MCF 10A (cell line): ENCODE measurements at regions not wholly inside any gene's neighbourhood (a gene's known extent, or its start where the extent isn't known, plus 50 kb on each side); places are given as distances from the start of the nearest gene placed in this dataset.

Experiments used
- BruUV-seq: library from RNA; stranded (reverse); fragments of 400-500 nt; replicated peaks from 2 replicates; lab custom pipeline; 2021; lab: Mats Ljungman, UMichigan
- CTCF ChIA-PET: fragments of 300-600 bp; sonication (Branson Sonifier 250); formaldehyde crosslinking; extraction: SDS; loops from one replicate; lab custom pipeline; 2021; ENCODE audit warnings: antibody characterized with exemption, inconsistent platforms; lab: Yijun Ruan, JAX
- POLR2A ChIA-PET: fragments of 300-600, 350-650 bp; sonication (Branson Sonifier 250); formaldehyde crosslinking; extraction: SDS; loops from one replicate; lab custom pipeline; 2020; ENCODE audit warnings: antibody characterized with exemption, inconsistent platforms; lab: Yijun Ruan, JAX
- DNase-seq: peaks from one replicate; pipeline ENCODE4 v3.0.0-alpha.2; 2018; ENCODE audit not compliant: unreplicated experiment
- H3K27ac Mint-ChIP-seq: one replicate; pipeline ENCODE4 v1.8.0; 2022; ENCODE audit warnings: mild to moderate bottlenecking, low read depth, mixed read lengths; ENCODE audit not compliant: unreplicated experiment
- H3K27me3 Mint-ChIP-seq: one replicate; pipeline ENCODE4 v1.8.0; 2022; ENCODE audit warnings: mixed read lengths; ENCODE audit not compliant: insufficient read depth, unreplicated experiment
- H3K36me3 Mint-ChIP-seq: one replicate; pipeline ENCODE4 v1.8.0; 2022; ENCODE audit warnings: mild to moderate bottlenecking, moderate library complexity, mixed read lengths; ENCODE audit not compliant: insufficient read depth, unreplicated experiment
- H3K4me1 Mint-ChIP-seq: one replicate; pipeline ENCODE4 v1.8.0; 2022; ENCODE audit warnings: mixed read lengths; ENCODE audit not compliant: insufficient read depth, unreplicated experiment
- H3K4me3 Mint-ChIP-seq: one replicate; pipeline ENCODE4 v1.8.0; 2022; ENCODE audit warnings: mild to moderate bottlenecking, moderate library complexity, mixed read lengths; ENCODE audit not compliant: unreplicated experiment
- H3K9me3 Mint-ChIP-seq: one replicate; pipeline ENCODE4 v1.8.0; 2022; ENCODE audit warnings: mixed read lengths; ENCODE audit not compliant: unreplicated experiment
- intact Hi-C: fragments of 100-400 bp; cut with micrococcal nuclease; formaldehyde crosslinking; loops from 2 replicates; pipeline ENCODE4 v1.14.1; 2022
- TF ChIP-seq, protein P1 (sequence below): fragments of 200-600 bp; IDR thresholded peaks from one replicate; pipeline ENCODE4 v1.8.0; 2022; ENCODE audit warnings: antibody characterized with exemption, mild to moderate bottlenecking; ENCODE audit not compliant: unreplicated experiment

DNA sequence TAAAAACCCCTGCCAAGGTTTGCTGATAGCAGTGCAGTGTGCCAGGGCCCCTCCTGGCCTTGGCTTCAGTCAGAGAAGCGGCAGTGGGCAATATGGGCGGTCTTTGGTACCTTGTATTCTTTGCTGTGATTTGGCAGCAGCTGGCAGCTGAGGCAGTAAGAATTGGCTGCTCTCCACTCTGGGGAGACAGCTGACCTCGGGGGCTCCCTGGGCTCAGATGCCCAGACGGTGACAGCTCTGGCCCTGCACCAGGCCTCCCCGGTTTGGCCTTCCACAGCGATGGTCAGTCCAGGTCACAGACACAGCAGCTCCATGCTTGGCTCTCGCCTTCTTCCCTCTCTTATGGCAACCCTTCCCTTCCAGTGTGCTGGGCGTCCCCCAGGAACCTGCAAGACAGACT, 330.9 kb downstream of the BCOR start:
- DNase-seq = no peak
- POLR2A ChIA-PET = interaction anchor here (0.5 kb wide), 1 partner anchor 441 kb away, joined by 4 read pairs; no protein-coding TSS in a partner anchor

DNA sequence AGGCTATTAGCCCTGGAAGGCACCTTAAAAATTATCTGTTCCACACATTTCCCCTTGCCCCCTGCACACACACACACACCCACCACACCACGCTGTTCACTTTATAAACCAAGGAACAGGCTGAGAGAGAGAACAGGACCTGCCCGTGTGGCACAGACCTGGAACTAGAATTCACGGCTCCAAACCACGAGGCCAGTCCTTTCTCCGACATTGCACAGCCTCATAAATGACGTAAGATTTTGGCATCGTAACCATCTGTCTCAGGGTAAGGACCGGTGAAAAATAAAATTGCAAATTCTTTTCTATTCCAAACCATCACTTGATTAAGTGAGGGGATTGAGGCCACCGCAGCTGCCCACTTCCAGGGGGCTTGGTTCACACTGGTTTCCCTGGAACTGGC, 330.3 kb downstream of the BCOR start:
- TF ChIP-seq, protein P1, sequence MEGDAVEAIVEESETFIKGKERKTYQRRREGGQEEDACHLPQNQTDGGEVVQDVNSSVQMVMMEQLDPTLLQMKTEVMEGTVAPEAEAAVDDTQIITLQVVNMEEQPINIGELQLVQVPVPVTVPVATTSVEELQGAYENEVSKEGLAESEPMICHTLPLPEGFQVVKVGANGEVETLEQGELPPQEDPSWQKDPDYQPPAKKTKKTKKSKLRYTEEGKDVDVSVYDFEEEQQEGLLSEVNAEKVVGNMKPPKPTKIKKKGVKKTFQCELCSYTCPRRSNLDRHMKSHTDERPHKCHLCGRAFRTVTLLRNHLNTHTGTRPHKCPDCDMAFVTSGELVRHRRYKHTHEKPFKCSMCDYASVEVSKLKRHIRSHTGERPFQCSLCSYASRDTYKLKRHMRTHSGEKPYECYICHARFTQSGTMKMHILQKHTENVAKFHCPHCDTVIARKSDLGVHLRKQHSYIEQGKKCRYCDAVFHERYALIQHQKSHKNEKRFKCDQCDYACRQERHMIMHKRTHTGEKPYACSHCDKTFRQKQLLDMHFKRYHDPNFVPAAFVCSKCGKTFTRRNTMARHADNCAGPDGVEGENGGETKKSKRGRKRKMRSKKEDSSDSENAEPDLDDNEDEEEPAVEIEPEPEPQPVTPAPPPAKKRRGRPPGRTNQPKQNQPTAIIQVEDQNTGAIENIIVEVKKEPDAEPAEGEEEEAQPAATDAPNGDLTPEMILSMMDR = no peak
- intact Hi-C loops = no loop called here
- Mint-ChIP-seq H3K36me3 (no peaks in the 10 kb centered on the region), H3K4me1 (no peaks in the 10 kb centered on the region), H3K4me3 (no peak overlapping the region), H3K27me3 (peaks cover 68% of the 10 kb centered on the region), H3K27ac (no peak overlapping the region), H3K9me3 (peaks cover 7% of the 10 kb centered on the region)
- no peak for DNase-seq
- ChIA-PET POLR2A (no interaction called here), CTCF (interaction anchor here (0.7 kb wide), 1 partner anchor 37 kb away, joined by 3 read pairs; no protein-coding TSS in a partner anchor)
- no TSS peak for BruUV-seq

More for the DNA sequence above, 330.9 kb downstream of the BCOR start:
- H3K9me3 Mint-ChIP-seq = peaks cover 7% of the 10 kb centered on the region
- TF ChIP-seq, protein P1 = no peak
- no TSS peak for BruUV-seq
- intact Hi-C loops = no loop called here
- CTCF ChIA-PET = interaction anchor here (0.7 kb wide), 1 partner anchor 810 kb away, joined by 5 read pairs; no protein-coding TSS in a partner anchor
- H3K27me3 Mint-ChIP-seq = peaks cover 62% of the 10 kb centered on the region
- H3K4me3 Mint-ChIP-seq = no peak overlapping the region
- no peaks in the 10 kb centered on the region for H3K4me1 Mint-ChIP-seq
- no peak overlapping the region for H3K27ac Mint-ChIP-seq
- H3K36me3 Mint-ChIP-seq = no peaks in the 10 kb centered on the region

DNA sequence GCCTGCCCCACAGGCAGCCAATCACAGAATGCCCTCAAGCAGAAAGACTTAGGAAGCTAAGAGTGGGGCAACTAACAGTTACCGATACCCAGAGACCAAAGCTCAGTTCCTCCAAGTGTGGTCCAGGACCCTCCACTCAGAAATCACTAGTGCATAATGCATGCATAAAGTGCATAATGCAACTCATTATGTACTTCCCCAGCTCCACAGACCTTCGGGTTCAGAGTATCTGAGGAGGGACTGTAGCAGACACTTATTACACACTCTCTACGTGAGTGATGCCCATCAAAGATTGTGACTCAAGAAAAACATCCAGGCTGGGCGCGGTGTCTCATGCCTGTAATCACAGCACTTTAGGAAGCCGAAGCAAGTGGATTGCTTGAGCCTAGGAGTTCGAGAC, 328.0 kb downstream of the BCOR start:
- Mint-ChIP-seq H3K36me3 (no peaks in the 10 kb centered on the region), H3K9me3 (peaks cover 7% of the 10 kb centered on the region), H3K27me3 (peaks cover 67% of the 10 kb centered on the region), H3K27ac (no peak overlapping the region), H3K4me1 (no peaks in the 10 kb centered on the region), H3K4me3 (no peak overlapping the region)
- ChIA-PET CTCF (no interaction called here), POLR2A (no interaction called here)
- TF ChIP-seq, protein P1 = no peak
- intact Hi-C loops = no loop called here
- no peak for DNase-seq
- no TSS peak for BruUV-seq

GRCh38 chrX:39771089-39771488, 326.7 kb downstream of the BCOR start:
- no peaks in the 10 kb centered on the region for H3K36me3 Mint-ChIP-seq
- H3K4me3 Mint-ChIP-seq = no peak overlapping the region
- peaks cover 7% of the 10 kb centered on the region for H3K9me3 Mint-ChIP-seq
- DNase-seq = no peak
- TF ChIP-seq, protein P1 = no peak
- H3K27ac Mint-ChIP-seq = no peak overlapping the region
- POLR2A ChIA-PET = no interaction called here
- intact Hi-C loops = no loop called here
- no TSS peak for BruUV-seq
- CTCF ChIA-PET = interaction anchor here (0.7 kb wide), 1 partner anchor 25 kb away, joined by 4 read pairs; no protein-coding TSS in a partner anchor
- H3K27me3 Mint-ChIP-seq = peaks cover 53% of the 10 kb centered on the region
- H3K4me1 Mint-ChIP-seq = no peaks in the 10 kb centered on the region
